HepG2 (cell line): ENCODE measurements at regions not wholly inside any gene's neighbourhood (a gene's known extent, or its start where the extent isn't known, plus 50 kb on each side); places are given as distances from the start of the nearest gene placed in this dataset.

Experiments
- ATAC-seq: fragments of 200-7000 bp; cut with Tn5 transposase; 3 replicates; pipeline ENCODE4 v1.9.1; 2020; ENCODE audit warnings: mild to moderate bottlenecking, moderate library complexity
- BruUV-seq: library from RNA; stranded (reverse); fragments of 400-500 nt; replicated peaks from 2 replicates; lab custom pipeline; 2021; lab: Mats Ljungman, UMichigan
- CTCF ChIA-PET: fragments of 300-600 bp; formaldehyde crosslinking; extraction: SDS; loops from one replicate; lab custom pipeline; 2021; ENCODE audit warnings: low total read pairs, inconsistent platforms, low intra/inter-chr PET ratio; lab: Yijun Ruan, JAX
- POLR2A ChIA-PET: fragments of 350-600 bp; sonication (Branson Sonifier 250); formaldehyde crosslinking; loops from one replicate; lab custom pipeline; 2020; ENCODE audit warnings: antibody characterized with exemption, inconsistent platforms; lab: Yijun Ruan, JAX
- DNase-seq: peaks from one replicate; pipeline ENCODE4 v3.0.0-alpha.2; 2015; ENCODE audit warnings: low spot score
- FAIRE-seq: peaks from 3 replicates; lab custom pipeline; 2011; peaks lifted over from hg19 to GRCh38; lab: Jason Lieb, UNC
- H2AFZ ChIP-seq: one replicate; pipeline ENCODE4 v1.6.1; 2011; ENCODE audit warnings: low read length, inconsistent platforms
- H3K27ac ChIP-seq: fragments of 300-600 bp; 3 replicates; pipeline ENCODE4 v1.8.0; 2011; ENCODE audit warnings: mixed run types, mild to moderate bottlenecking, mixed read lengths, low read length, inconsistent platforms; ENCODE audit not compliant: insufficient read depth; ENCODE audit errors: extremely low read length
- H3K27me3 ChIP-seq, 2 experiments: fragments of 200-600 bp in 1 of 2; 2 replicates in 1 of 2; 3 replicates in 1 of 2; pipeline versions ENCODE4 v1.6.0 to v1.8.0; 2011; ENCODE audit warnings: low read length in 2 of 2, mild to moderate bottlenecking in 2 of 2, moderate library complexity in 2 of 2, inconsistent platforms in 1 of 2; ENCODE audit not compliant: insufficient read depth in 2 of 2, control insufficient read depth in 1 of 2
- H3K36me3 ChIP-seq, 2 experiments: fragments of 200-600 bp in 1 of 2; replicated peaks in 1 of 2; 2 replicates in 1 of 2; 3 replicates in 1 of 2; pipeline versions ENCODE4 v1.5.1 to v1.8.0; 2011; ENCODE audit warnings: low read length in 2 of 2, inconsistent platforms in 1 of 2; ENCODE audit not compliant: insufficient read depth in 2 of 2, control insufficient read depth in 1 of 2
- H3K4me1 ChIP-seq: 2 replicates; pipeline ENCODE4 v1.5.1; 2012; ENCODE audit warnings: low read length, inconsistent platforms; ENCODE audit not compliant: insufficient read depth
- H3K4me2 ChIP-seq: 2 replicates; pipeline ENCODE4 v1.6.0; 2011; ENCODE audit warnings: low read depth, low read length, inconsistent platforms
- H3K4me3 ChIP-seq, 3 experiments: fragments of 200-600 bp in 1 of 3; sonication (generic), shearing (Covaris generic) in 1 of 3; replicated peaks in 1 of 3; 2 replicates each; pipeline ENCODE4 v1.5.1; 2011 to 2016; ENCODE audit warnings: low read length in 3 of 3, inconsistent platforms in 2 of 3, low read depth in 2 of 3, mild to moderate bottlenecking in 2 of 3, control low read depth in 1 of 3, mixed read lengths in 1 of 3; ENCODE audit not compliant: insufficient read depth in 1 of 3
- H3K79me2 ChIP-seq: one replicate; pipeline ENCODE4 v1.6.1; 2011; ENCODE audit warnings: low read length, inconsistent platforms; ENCODE audit not compliant: insufficient read depth
- H3K9ac ChIP-seq: 2 replicates; pipeline ENCODE4 v1.6.0; 2011; ENCODE audit warnings: mild to moderate bottlenecking, low read depth, low read length, inconsistent platforms; ENCODE audit not compliant: insufficient read depth
- H3K9me3 ChIP-seq: 2 replicates; pipeline ENCODE4 v1.5.1; 2012; ENCODE audit warnings: mild to moderate bottlenecking, low read length
- H4K20me1 ChIP-seq: 2 replicates; pipeline ENCODE4 v1.6.0; 2011; ENCODE audit warnings: inconsistent platforms, mild to moderate bottlenecking, low read length, moderate library complexity; ENCODE audit not compliant: insufficient read depth
- MAFK ChIP-seq, 2 experiments: IDR thresholded peaks in 1 of 2; conservative IDR thresholded peaks in 1 of 2; 2 replicates each; pipeline ENCODE4 v1.6.1; 2011; ENCODE audit warnings: improper control_type of control experiment in 2 of 2, low read length in 2 of 2
- NR2C2 ChIP-seq: sonication (generic); formaldehyde crosslinking; IDR thresholded peaks from 2 replicates; pipeline ENCODE4 v1.4.0; 2020; ENCODE audit warnings: missing genetic modification reagents, mild to moderate bottlenecking, moderate library complexity, borderline replicate concordance
- ZFX ChIP-seq: sonication (generic); formaldehyde crosslinking; IDR thresholded peaks from 2 replicates; pipeline ENCODE4 v1.4.0; 2020; ENCODE audit warnings: mild to moderate bottlenecking, low read depth, missing genetic modification reagents, moderate library complexity
- ZNF142 ChIP-seq: sonication (generic); formaldehyde crosslinking; IDR thresholded peaks from 2 replicates; pipeline ENCODE4 v1.4.0; 2020; ENCODE audit warnings: missing genetic modification reagents
- ZNF781 ChIP-seq: sonication (generic); formaldehyde crosslinking; IDR thresholded peaks from 2 replicates; pipeline ENCODE4 v1.5.1; 2020; ENCODE audit warnings: borderline replicate concordance, mild to moderate bottlenecking, missing genetic modification reagents; ENCODE audit errors: not compliant biosample characterization
- ZNF841 ChIP-seq: sonication (generic); formaldehyde crosslinking; IDR thresholded peaks from 2 replicates; pipeline ENCODE4 v1.8.1; 2023; ENCODE audit warnings: missing genetic modification reagents, borderline replicate concordance
- WGBS: methylation state at CpG from one replicate; pipeline ENCODE4 v1.1.6; 2017; ENCODE audit warnings: low lambda C conversion rate; 5-methylcytosine and 5-hydroxymethylcytosine counted together
- in situ Hi-C: cut with HindIII; loops from 2 replicates; pipeline ENCODE4 v1.10.0; 2017; ENCODE audit warnings: low pct_unique_long_range_greater_than_20kb; ENCODE audit not compliant: extremely low pct_ligation_motif_present
- intact Hi-C: fragments of 100-400 bp; cut with micrococcal nuclease; formaldehyde crosslinking; loops from one replicate; pipeline ENCODE4 v1.10.0; 2022; ENCODE audit not compliant: unreplicated experiment

GRCh38 chr4:41373221-41373620, 116.5 kb downstream of the UCHL1 start (continued):
- TF ChIP-seq ZNF142: no peak
- TF ChIP-seq ZNF841 (CRISPR knock-in tag): no peak
- no peak for TF ChIP-seq NR2C2 (CRISPR knock-in tag)
- TF ChIP-seq ZNF781 (CRISPR knock-in tag): no peak
- TF ChIP-seq, all 625 proteins: peak for 0

GRCh38 chr4:41374490-41374889, 117.8 kb downstream of the UCHL1 start:
- Histone ChIP-seq H3K4me2 (no peak overlapping the region), H3K27me3 (peaks cover 0 to 7% of the 10 kb centered on the region in 2 experiments; a peak in 1 of 5 replicates), H3K79me2 (no peaks in the 10 kb centered on the region), H3K27ac (no peak overlapping the region), H3K9me3 (no peaks in the 10 kb centered on the region), H4K20me1 (no peaks in the 10 kb centered on the region), H3K36me3 (no peaks in the 10 kb centered on the region), H3K9ac (no peak overlapping the region), H2AFZ (no peak overlapping the region), H3K4me1 (no peaks in the 10 kb centered on the region), H3K4me3 (no peak overlapping the region)
- FAIRE-seq: no peak
- POLR2A ChIA-PET: no interaction called here
- intact Hi-C loops (no loop called here), in situ Hi-C loops (no loop called here)
- ATAC-seq: no peak
- TF ChIP-seq MAFK (conservative IDR thresholded peaks at IDR 0.05 in 1 of 2, IDR thresholded peaks at IDR 0.05 in 1 of 2; ENCODE audit: low read length in 2 of 2): peak; percentile 21 to 52; a peak in 3 of 4 replicates
- TF ChIP-seq ZFX (CRISPR knock-in tag): no peak
- DNase-seq: no peak
- 0% methylated on average over 3 of the region's 3 CpGs for WGBS
- CTCF ChIA-PET: no interaction called here
- no TSS peak for BruUV-seq
